OCI-LY7 (cell line): ENCODE measurements at regions not wholly inside any gene's neighbourhood (a gene's known extent, or its start where the extent isn't known, plus 50 kb on each side); places are given as distances from the start of the nearest gene placed in this dataset.

Experiments
- CTCF ChIP-seq: fragments of 200-600 bp; sonication (generic); conservative IDR thresholded peaks from 2 replicates; pipeline ENCODE4 v1.5.1; 2014; ENCODE audit warnings: mild to moderate bottlenecking, antibody characterized with exemption, low read length, moderate library complexity, mixed read lengths
- EZH2phosphoT487 ChIP-seq: fragments of 200-600 bp; sonication (generic); IDR thresholded peaks from 2 replicates; pipeline ENCODE4 v1.6.1; 2018; ENCODE audit warnings: low read depth, borderline replicate concordance, mild to moderate bottlenecking, mixed run types, antibody characterized with exemption, low read length, moderate library complexity, mixed read lengths

- TF ChIP-seq CTCF, result no peak
- no peak for TF ChIP-seq EZH2phosphoT487
Measured at GRCh38 chr12:111078731-111079130, 158.4 kb upstream of the MYL2 start.
